Astrocyte (in vitro differentiated cells and primary cell): ENCODE measurements at regions not wholly inside any gene's neighbourhood (a gene's known extent, or its start where the extent isn't known, plus 50 kb on each side); places are given as distances from the start of the nearest gene placed in this dataset.

Source experiments
- EZH2 ChIP-seq: IDR thresholded peaks from 2 replicates; pipeline ENCODE4 v1.6.1; 2012; ENCODE audit warnings: mild to moderate bottlenecking, low read length, inconsistent platforms; ENCODE audit not compliant: insufficient read depth
- TF ChIP-seq, protein P1 (sequence below): IDR thresholded peaks from 2 replicates; pipeline ENCODE4 v1.5.1; 2011; ENCODE audit warnings: low read depth, mild to moderate bottlenecking, inconsistent platforms, low read length, moderate library complexity; ENCODE audit not compliant: insufficient read depth

DNA sequence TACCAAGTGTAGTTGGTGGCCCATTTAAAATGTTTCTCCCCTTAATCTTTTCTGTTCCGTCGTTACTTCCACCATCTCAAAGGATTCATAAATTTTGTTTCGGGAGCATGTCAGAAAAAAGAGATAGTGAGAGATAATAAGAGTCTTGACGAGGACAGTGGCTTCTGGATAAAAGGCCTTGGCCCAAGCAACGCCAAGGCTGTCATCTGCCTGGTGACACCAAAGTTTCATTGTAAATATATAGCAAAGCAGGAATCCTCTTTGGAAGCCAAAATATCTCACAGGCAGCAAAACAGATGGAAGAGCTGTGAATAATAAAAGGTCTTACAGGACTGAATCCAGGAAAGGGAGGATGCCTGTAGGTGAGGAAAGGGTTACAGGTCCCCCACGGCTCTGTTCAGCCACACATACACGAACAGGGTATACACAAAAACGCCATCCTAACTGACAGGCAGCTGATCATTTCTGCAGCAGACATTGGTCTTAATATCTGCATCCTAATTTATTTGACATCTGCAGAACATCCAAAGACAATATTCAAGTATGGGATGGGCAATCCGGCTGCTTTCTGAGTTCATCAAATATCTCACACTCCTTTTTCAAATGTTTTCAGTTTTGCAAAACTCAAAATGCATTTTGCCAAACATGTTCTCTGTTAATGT is 382.8 kb downstream of the OSR1 start:
- TF ChIP-seq, protein P1, sequence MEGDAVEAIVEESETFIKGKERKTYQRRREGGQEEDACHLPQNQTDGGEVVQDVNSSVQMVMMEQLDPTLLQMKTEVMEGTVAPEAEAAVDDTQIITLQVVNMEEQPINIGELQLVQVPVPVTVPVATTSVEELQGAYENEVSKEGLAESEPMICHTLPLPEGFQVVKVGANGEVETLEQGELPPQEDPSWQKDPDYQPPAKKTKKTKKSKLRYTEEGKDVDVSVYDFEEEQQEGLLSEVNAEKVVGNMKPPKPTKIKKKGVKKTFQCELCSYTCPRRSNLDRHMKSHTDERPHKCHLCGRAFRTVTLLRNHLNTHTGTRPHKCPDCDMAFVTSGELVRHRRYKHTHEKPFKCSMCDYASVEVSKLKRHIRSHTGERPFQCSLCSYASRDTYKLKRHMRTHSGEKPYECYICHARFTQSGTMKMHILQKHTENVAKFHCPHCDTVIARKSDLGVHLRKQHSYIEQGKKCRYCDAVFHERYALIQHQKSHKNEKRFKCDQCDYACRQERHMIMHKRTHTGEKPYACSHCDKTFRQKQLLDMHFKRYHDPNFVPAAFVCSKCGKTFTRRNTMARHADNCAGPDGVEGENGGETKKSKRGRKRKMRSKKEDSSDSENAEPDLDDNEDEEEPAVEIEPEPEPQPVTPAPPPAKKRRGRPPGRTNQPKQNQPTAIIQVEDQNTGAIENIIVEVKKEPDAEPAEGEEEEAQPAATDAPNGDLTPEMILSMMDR = no peak
- no peak for TF ChIP-seq EZH2
